ENCODE measurements at regions not wholly inside any gene's neighbourhood (a gene's known extent, or its start where the extent isn't known, plus 50 kb on each side); places are given as distances from the start of the nearest gene placed in this dataset.

GRCh38 chr11:101202614-101203013 lies 73.0 kb upstream of the PGR start:
- FAIRE-seq (no peak), DNase-seq (ENCODE audit: extremely low read depth in 1 of 4, low spot score in 3 of 4) (no peak), ATAC-seq (no peak)
- Histone ChIP-seq H4K20me1 (replicated peaks; ENCODE audit: control insufficient read depth, insufficient read depth, low read length) (no peaks in the 10 kb centered on the region), H3K27me3 (ENCODE audit: control insufficient read depth in 2 of 2, insufficient read depth in 2 of 2, low read length in 2 of 2) (no peaks in the 10 kb centered on the region), H2AFZ (ENCODE audit: low read depth, low read length) (no peak overlapping the region), H3K9me1 (ENCODE audit: control insufficient read depth, insufficient read depth, low read length) (no peaks in the 10 kb centered on the region), H3K4me3 (no peak overlapping the region), H3K36me3 (ENCODE audit: control insufficient read depth, insufficient read depth, low read length) (no peaks in the 10 kb centered on the region), H3K9me3 (replicated peaks; ENCODE audit: control insufficient read depth, insufficient read depth, low read depth, low read length) (no peaks in the 10 kb centered on the region), H3K4me1 (replicated peaks in 1 of 2; ENCODE audit: control insufficient read depth in 2 of 2, insufficient read depth in 2 of 2, low read length in 2 of 2) (no peaks in the 10 kb centered on the region), H3K79me2 (ENCODE audit: control insufficient read depth, insufficient read depth, low read length) (no peaks in the 10 kb centered on the region), H3K4me2 (ENCODE audit: insufficient read depth, low read length) (no peak overlapping the region), H3K27ac (ENCODE audit: extremely low read depth, low read depth, low read length) (no peak overlapping the region), H3K9ac (ENCODE audit: insufficient read depth in 1 of 2, low read depth in 2 of 2, low read length in 2 of 2) (no peak overlapping the region)
- in situ Hi-C loops (cut with MboI) = no loop called here
- ChIA-PET CTCF (ENCODE audit: low intra/inter-chr PET ratio) (no interaction called here), POLR2A (no interaction called here)
- intact Hi-C loops (cut with micrococcal nuclease) = no loop called here
- BruUV-seq (replicated peaks) = no TSS peak
- no peak for TF ChIP-seq ZSCAN29 (IDR thresholded peaks at IDR 0.05)

DNA sequence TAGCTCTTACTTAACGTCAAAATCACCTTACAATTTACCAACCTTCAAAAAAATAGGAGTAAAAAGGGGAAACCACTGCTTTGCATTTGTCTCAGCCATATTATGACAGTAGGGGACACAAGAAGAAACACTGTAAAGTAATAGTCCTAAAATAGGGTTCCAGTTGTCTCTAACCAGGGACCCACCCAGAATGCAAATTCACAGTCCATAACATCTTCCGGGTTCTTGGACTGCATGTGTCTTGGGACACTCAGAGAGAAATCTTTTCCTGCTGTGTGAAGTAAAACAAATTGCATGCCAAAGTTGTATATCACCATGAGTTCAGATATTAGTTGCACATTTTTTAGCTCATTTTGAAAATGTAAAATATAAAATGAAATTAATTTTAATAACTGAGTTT lies 69.8 kb upstream of the PGR start:
- 14% methylated on average over 2 of the region's 2 CpGs for WGBS (ENCODE audit: insufficient coverage, low coverage, missing lambda C conversion rate)
- no peak for ATAC-seq

More for the DNA sequence above, 69.8 kb upstream of the PGR start:
- Histone ChIP-seq H3K27me3 (ENCODE audit: control insufficient read depth in 2 of 2, insufficient read depth in 2 of 2, low read length in 2 of 2) (no peaks in the 10 kb centered on the region), H3K9ac (ENCODE audit: insufficient read depth in 1 of 2, low read depth in 2 of 2, low read length in 2 of 2) (no peak overlapping the region), H3K36me3 (ENCODE audit: control insufficient read depth, insufficient read depth, low read length) (no peaks in the 10 kb centered on the region), H3K9me3 (replicated peaks; ENCODE audit: control insufficient read depth, insufficient read depth, low read depth, low read length) (no peaks in the 10 kb centered on the region), H3K4me3 (no peak overlapping the region), H3K4me1 (replicated peaks in 1 of 2; ENCODE audit: control insufficient read depth in 2 of 2, insufficient read depth in 2 of 2, low read length in 2 of 2) (no peaks in the 10 kb centered on the region), H3K9me1 (ENCODE audit: control insufficient read depth, insufficient read depth, low read length) (no peaks in the 10 kb centered on the region), H4K20me1 (replicated peaks; ENCODE audit: control insufficient read depth, insufficient read depth, low read length) (no peaks in the 10 kb centered on the region), H2AFZ (ENCODE audit: low read depth, low read length) (no peak overlapping the region), H3K79me2 (ENCODE audit: control insufficient read depth, insufficient read depth, low read length) (no peaks in the 10 kb centered on the region), H3K4me2 (ENCODE audit: insufficient read depth, low read length) (no peak overlapping the region), H3K27ac (ENCODE audit: extremely low read depth, low read depth, low read length) (no peak overlapping the region)
- DNase-seq (ENCODE audit: extremely low read depth in 1 of 4, low spot score in 3 of 4) = no peak
- ChIA-PET CTCF (ENCODE audit: low intra/inter-chr PET ratio) (no interaction called here), POLR2A (no interaction called here)
- BruUV-seq (replicated peaks) = no TSS peak
- in situ Hi-C loops (cut with MboI) (no loop called here), intact Hi-C loops (cut with micrococcal nuclease) (no loop called here)
- TF ChIP-seq BDP1 (IDR thresholded peaks at IDR 0.05; ENCODE audit: insufficient read depth, insufficient read length) (no peak), ATF7 (IDR thresholded peaks at IDR 0.05) (no peak), HNRNPK (IDR thresholded peaks at IDR 0.05; ENCODE audit: low read depth, low read length, poor library complexity, severe bottlenecking) (no peak), GTF2B (IDR thresholded peaks at IDR 0.05; ENCODE audit: extremely low read depth, insufficient read length) (no peak), ZNF696 (CRISPR knock-in tag; conservative IDR thresholded peaks at IDR 0.05) (no peak), PHF20 (IDR thresholded peaks at IDR 0.05; ENCODE audit: partially characterized antibody) (no peak), TEAD2 (tag; IDR thresholded peaks at IDR 0.05) (no peak), ZKSCAN1 (IDR thresholded peaks at IDR 0.05; ENCODE audit: low read depth, low read length) (no peak), PTTG1 (tag; IDR thresholded peaks at IDR 0.05; ENCODE audit: low read depth) (no peak), PRPF4 (IDR thresholded peaks at IDR 0.05; ENCODE audit: insufficient read depth, low read depth, low read length, poor library complexity, severe bottlenecking) (no peak)
- FAIRE-seq = no peak
